OCI-LY1 (cell line): ENCODE measurements at regions not wholly inside any gene's neighbourhood (a gene's known extent, or its start where the extent isn't known, plus 50 kb on each side); places are given as distances from the start of the nearest gene placed in this dataset.

Experiments used
- H2AFZ ChIP-seq: fragments of 200-600 bp; sonication (generic), shearing (Covaris generic); 2 replicates; pipeline ENCODE4 v1.6.0; 2014; ENCODE audit warnings: antibody characterized with exemption, mild to moderate bottlenecking, low read length
- H3F3A ChIP-seq: fragments of 200-600 bp; sonication (generic), shearing (Covaris generic); 2 replicates; pipeline ENCODE4 v1.6.0; 2014; ENCODE audit warnings: mild to moderate bottlenecking, antibody characterized with exemption, low read length, moderate library complexity; ENCODE audit not compliant: insufficient read depth
- H3K27ac ChIP-seq: fragments of 200-600 bp; sonication (generic); 2 replicates; pipeline ENCODE4 v1.5.1; 2014; ENCODE audit warnings: low read length, mixed run types, mild to moderate bottlenecking, low read depth; ENCODE audit not compliant: poor library complexity, severe bottlenecking
- H3K27me3 ChIP-seq: fragments of 200-600 bp; sonication (generic); 2 replicates; pipeline ENCODE4 v1.6.0; 2014; ENCODE audit warnings: antibody characterized with exemption, mild to moderate bottlenecking, low read length, moderate library complexity; ENCODE audit not compliant: insufficient read depth
- H3K36me3 ChIP-seq: fragments of 200-600 bp; sonication (generic); 2 replicates; pipeline ENCODE4 v1.6.1; 2014; ENCODE audit warnings: mild to moderate bottlenecking, antibody characterized with exemption, low read length, moderate library complexity, mixed read lengths; ENCODE audit not compliant: insufficient read depth
- H3K4me1 ChIP-seq: fragments of 200-600 bp; sonication (generic); 2 replicates; pipeline ENCODE4 v1.5.1; 2014; ENCODE audit warnings: mild to moderate bottlenecking, low read length, moderate library complexity; ENCODE audit not compliant: insufficient read depth, severe bottlenecking
- H3K4me2 ChIP-seq: fragments of 200-600 bp; sonication (generic), shearing (Covaris generic); 2 replicates; pipeline ENCODE4 v1.6.1; 2014; ENCODE audit warnings: low read length
- H3K4me3 ChIP-seq: fragments of 200-600 bp; sonication (generic); 2 replicates; pipeline ENCODE4 v1.5.1; 2014; ENCODE audit warnings: low read length, low read depth, mild to moderate bottlenecking, mixed read lengths; ENCODE audit not compliant: poor library complexity, severe bottlenecking
- H3K79me2 ChIP-seq: fragments of 200-600 bp; shearing (Covaris generic); 2 replicates; pipeline ENCODE4 v1.6.1; 2016; ENCODE audit warnings: mixed run types, low read length, mixed read lengths; ENCODE audit not compliant: insufficient read depth
- H3K9ac ChIP-seq: fragments of 200-600 bp; sonication (generic), shearing (Covaris generic); 2 replicates; pipeline ENCODE4 v1.6.1; 2014; ENCODE audit warnings: mild to moderate bottlenecking, low read length, mixed read lengths
- H3K9me2 ChIP-seq: fragments of 200-600 bp; sonication (generic), shearing (Covaris generic); 2 replicates; pipeline ENCODE4 v1.6.1; 2014; ENCODE audit warnings: low read depth, mild to moderate bottlenecking, low read length, mixed read lengths
- H3K9me3 ChIP-seq: fragments of 200-600 bp; shearing (Covaris generic); 2 replicates; pipeline ENCODE4 v1.6.1; 2014; ENCODE audit warnings: low read length, mixed read lengths
- H4K20me1 ChIP-seq: fragments of 200-600 bp; sonication (generic), shearing (Covaris generic); 2 replicates; pipeline ENCODE4 v1.6.0; 2016; ENCODE audit warnings: mild to moderate bottlenecking, low read length; ENCODE audit not compliant: insufficient read depth
- EZH2 ChIP-seq: fragments of 200-600 bp; sonication (generic), shearing (Covaris generic); IDR thresholded peaks from 2 replicates; pipeline ENCODE4 v1.8.0; 2017; ENCODE audit warnings: borderline replicate concordance, mixed run types, mild to moderate bottlenecking, antibody characterized with exemption, low read length, moderate library complexity, mixed read lengths
- TF ChIP-seq, protein P1 (sequence below): fragments of 200-600 bp; sonication (generic), shearing (Covaris generic); IDR thresholded peaks from 2 replicates; pipeline ENCODE4 v1.5.1; 2017; ENCODE audit warnings: mild to moderate bottlenecking, antibody characterized with exemption, low read length, moderate library complexity, mixed read lengths

DNA sequence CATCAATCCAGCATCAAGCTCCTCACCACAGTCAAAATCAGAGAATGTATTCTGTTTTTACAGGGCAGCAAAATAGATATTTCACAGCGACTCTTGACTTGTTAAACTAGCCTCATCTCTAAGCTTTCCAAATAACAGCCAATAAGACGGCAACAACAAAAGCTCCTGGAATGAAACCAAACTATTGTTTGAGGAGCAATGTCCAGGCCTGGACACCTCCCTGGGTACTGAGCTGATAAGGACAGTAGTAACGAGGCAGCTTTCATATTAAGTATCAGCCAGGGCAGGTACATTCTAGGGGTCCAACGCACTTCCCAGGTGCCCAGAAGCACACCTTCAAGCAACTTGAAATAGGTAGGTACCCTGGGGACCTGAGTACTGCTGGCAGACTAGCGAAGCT lies 260.3 kb downstream of the ENC1 start:
- Histone ChIP-seq H4K20me1 (no peaks in the 10 kb centered on the region), H3K9me3 (no peaks in the 10 kb centered on the region), H2AFZ (no peak overlapping the region), H3K9me2 (no peaks in the 10 kb centered on the region), H3K4me1 (no peaks in the 10 kb centered on the region), H3K27me3 (no peaks in the 10 kb centered on the region), H3K4me3 (no peak overlapping the region), H3K4me2 (no peak overlapping the region), H3F3A (no peaks in the 10 kb centered on the region), H3K9ac (no peak overlapping the region), H3K36me3 (no peaks in the 10 kb centered on the region), H3K79me2 (no peaks in the 10 kb centered on the region), H3K27ac (no peak overlapping the region)
- TF ChIP-seq, protein P1, sequence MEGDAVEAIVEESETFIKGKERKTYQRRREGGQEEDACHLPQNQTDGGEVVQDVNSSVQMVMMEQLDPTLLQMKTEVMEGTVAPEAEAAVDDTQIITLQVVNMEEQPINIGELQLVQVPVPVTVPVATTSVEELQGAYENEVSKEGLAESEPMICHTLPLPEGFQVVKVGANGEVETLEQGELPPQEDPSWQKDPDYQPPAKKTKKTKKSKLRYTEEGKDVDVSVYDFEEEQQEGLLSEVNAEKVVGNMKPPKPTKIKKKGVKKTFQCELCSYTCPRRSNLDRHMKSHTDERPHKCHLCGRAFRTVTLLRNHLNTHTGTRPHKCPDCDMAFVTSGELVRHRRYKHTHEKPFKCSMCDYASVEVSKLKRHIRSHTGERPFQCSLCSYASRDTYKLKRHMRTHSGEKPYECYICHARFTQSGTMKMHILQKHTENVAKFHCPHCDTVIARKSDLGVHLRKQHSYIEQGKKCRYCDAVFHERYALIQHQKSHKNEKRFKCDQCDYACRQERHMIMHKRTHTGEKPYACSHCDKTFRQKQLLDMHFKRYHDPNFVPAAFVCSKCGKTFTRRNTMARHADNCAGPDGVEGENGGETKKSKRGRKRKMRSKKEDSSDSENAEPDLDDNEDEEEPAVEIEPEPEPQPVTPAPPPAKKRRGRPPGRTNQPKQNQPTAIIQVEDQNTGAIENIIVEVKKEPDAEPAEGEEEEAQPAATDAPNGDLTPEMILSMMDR: no peak
- no peak for TF ChIP-seq EZH2

DNA sequence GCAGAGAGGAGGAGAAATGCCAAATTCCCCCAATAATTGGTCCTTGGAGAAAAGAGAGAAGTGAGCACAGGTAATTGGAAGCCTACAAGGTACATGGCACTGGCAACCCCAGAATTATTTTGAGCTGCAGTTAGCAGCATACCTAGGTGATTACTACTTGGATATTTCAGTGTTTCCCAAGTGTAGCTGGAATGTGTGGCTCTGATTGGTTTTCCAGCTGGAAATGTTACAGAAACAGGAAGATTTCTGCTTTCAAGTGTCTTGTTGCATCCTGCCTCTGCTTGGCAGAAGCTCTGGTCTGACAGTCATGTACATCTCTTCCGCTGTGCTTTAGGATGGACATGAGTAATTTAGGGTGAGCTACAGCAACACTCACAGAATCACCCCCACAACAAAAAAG lies 262.1 kb downstream of the ENC1 start:
- no peaks in the 10 kb centered on the region for H3F3A ChIP-seq
- H3K9me3 ChIP-seq: no peaks in the 10 kb centered on the region
- no peaks in the 10 kb centered on the region for H3K4me1 ChIP-seq
- no peak overlapping the region for H3K4me2 ChIP-seq
- no peaks in the 10 kb centered on the region for H3K9me2 ChIP-seq
- H3K36me3 ChIP-seq: no peaks in the 10 kb centered on the region
- no peaks in the 10 kb centered on the region for H3K27me3 ChIP-seq
- no peaks in the 10 kb centered on the region for H4K20me1 ChIP-seq
- TF ChIP-seq EZH2: no peak
- TF ChIP-seq, protein P1: no peak
- no peak overlapping the region for H2AFZ ChIP-seq
- H3K27ac ChIP-seq: no peak overlapping the region
- H3K9ac ChIP-seq: no peak overlapping the region
- H3K4me3 ChIP-seq: no peak overlapping the region
- no peaks in the 10 kb centered on the region for H3K79me2 ChIP-seq

GRCh38 chr5:74376187-74376586 lies 264.3 kb downstream of the ENC1 start:
- Histone ChIP-seq H3F3A (no peaks in the 10 kb centered on the region), H3K9me2 (no peaks in the 10 kb centered on the region), H2AFZ (no peak overlapping the region), H4K20me1 (no peaks in the 10 kb centered on the region), H3K9me3 (no peaks in the 10 kb centered on the region), H3K27me3 (no peaks in the 10 kb centered on the region), H3K4me3 (no peak overlapping the region), H3K27ac (no peak overlapping the region), H3K4me1 (no peaks in the 10 kb centered on the region), H3K36me3 (no peaks in the 10 kb centered on the region), H3K4me2 (no peak overlapping the region), H3K79me2 (no peaks in the 10 kb centered on the region), H3K9ac (no peak overlapping the region)
- TF ChIP-seq, protein P1: no peak
- TF ChIP-seq EZH2: no peak
